ENCODE measurements at regions not wholly inside any gene's neighbourhood (a gene's known extent, or its start where the extent isn't known, plus 50 kb on each side); places are given as distances from the start of the nearest gene placed in this dataset.

- Histone ChIP-seq H3K4me2 (no peak overlapping the region), H3K9ac (no peak overlapping the region), H3K27ac (no peak overlapping the region), H2AFZ (ENCODE audit: low read depth) (no peak overlapping the region), H3K36me3 (ENCODE audit: insufficient read depth) (no peaks in the 10 kb centered on the region), H4K20me1 (ENCODE audit: insufficient read depth) (no peaks in the 10 kb centered on the region), H3K4me1 (ENCODE audit: low read depth, poor library complexity, severe bottlenecking) (no peaks in the 10 kb centered on the region), H3K4me3 (IDR thresholded peaks at IDR 0.05; ENCODE audit: insufficient read depth, low read depth, low read length) (no peak overlapping the region), H3K27me3 (ENCODE audit: insufficient read depth, low read depth) (no peaks in the 10 kb centered on the region), H3K79me2 (ENCODE audit: insufficient read depth, low read depth) (no peaks in the 10 kb centered on the region)
- TF ChIP-seq CTCF (conservative IDR thresholded peaks at IDR 0.05; ENCODE audit: low read depth, low read length): no peak
Observed at GRCh38 chr2:117481608-117482007, 332.9 kb upstream of the DDX18 start.

DNA sequence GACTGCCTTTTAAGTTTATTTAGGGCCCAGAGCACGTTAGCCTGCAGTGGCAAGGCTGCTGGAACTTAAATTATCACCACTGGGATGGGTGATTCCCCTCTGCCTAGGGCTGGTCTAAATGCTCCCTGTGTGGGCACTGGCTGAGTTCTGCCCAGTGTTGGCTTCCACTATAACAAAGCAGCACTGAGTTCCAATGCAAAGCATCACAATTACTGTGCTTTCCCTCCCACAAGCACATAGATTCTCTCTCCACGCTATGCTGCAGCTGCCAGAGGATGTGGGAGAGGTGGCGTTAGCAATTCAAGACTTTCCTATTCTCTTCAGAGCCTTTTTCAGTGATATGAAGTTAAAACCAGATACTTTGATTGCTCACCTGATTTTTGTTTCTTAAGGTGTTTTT is 328.9 kb upstream of the DDX18 start:
- TF ChIP-seq CTCF (conservative IDR thresholded peaks at IDR 0.05; ENCODE audit: low read depth, low read length): no peak

GRCh38 chr2:117486081-117486480 is 328.4 kb upstream of the DDX18 start:
- H3K4me2 ChIP-seq: no peak overlapping the region
- H4K20me1 ChIP-seq (ENCODE audit: insufficient read depth): no peaks in the 10 kb centered on the region
- no peak overlapping the region for H3K27ac ChIP-seq
- H3K27me3 ChIP-seq (ENCODE audit: insufficient read depth, low read depth): no peaks in the 10 kb centered on the region
- H3K4me3 ChIP-seq (IDR thresholded peaks at IDR 0.05; ENCODE audit: insufficient read depth, low read depth, low read length): no peak overlapping the region
- H2AFZ ChIP-seq (ENCODE audit: low read depth): no peak overlapping the region
- no peak for TF ChIP-seq CTCF (conservative IDR thresholded peaks at IDR 0.05; ENCODE audit: low read depth, low read length)
- no peaks in the 10 kb centered on the region for H3K79me2 ChIP-seq (ENCODE audit: insufficient read depth, low read depth)
- no peak overlapping the region for H3K9ac ChIP-seq
- H3K36me3 ChIP-seq (ENCODE audit: insufficient read depth): no peaks in the 10 kb centered on the region
- H3K4me1 ChIP-seq (ENCODE audit: low read depth, poor library complexity, severe bottlenecking): no peaks in the 10 kb centered on the region

More for the DNA sequence above, 328.9 kb upstream of the DDX18 start:
- H3K4me2 ChIP-seq: no peak overlapping the region
- no peaks in the 10 kb centered on the region for H3K27me3 ChIP-seq (ENCODE audit: insufficient read depth, low read depth)
- H3K27ac ChIP-seq: no peak overlapping the region
- no peaks in the 10 kb centered on the region for H3K79me2 ChIP-seq (ENCODE audit: insufficient read depth, low read depth)
- no peaks in the 10 kb centered on the region for H3K36me3 ChIP-seq (ENCODE audit: insufficient read depth)
- no peak overlapping the region for H3K9ac ChIP-seq
- no peak overlapping the region for H3K4me3 ChIP-seq (IDR thresholded peaks at IDR 0.05; ENCODE audit: insufficient read depth, low read depth, low read length)
- no peaks in the 10 kb centered on the region for H3K4me1 ChIP-seq (ENCODE audit: low read depth, poor library complexity, severe bottlenecking)
- H2AFZ ChIP-seq (ENCODE audit: low read depth): no peak overlapping the region
- no peaks in the 10 kb centered on the region for H4K20me1 ChIP-seq (ENCODE audit: insufficient read depth)

- H3K4me3 ChIP-seq (IDR thresholded peaks at IDR 0.05; ENCODE audit: insufficient read depth, low read depth, low read length): no peak overlapping the region
- no peaks in the 10 kb centered on the region for H3K36me3 ChIP-seq (ENCODE audit: insufficient read depth)
- H3K4me2 ChIP-seq: no peak overlapping the region
- H3K27me3 ChIP-seq (ENCODE audit: insufficient read depth, low read depth): no peaks in the 10 kb centered on the region
- H2AFZ ChIP-seq (ENCODE audit: low read depth): no peak overlapping the region
- H3K79me2 ChIP-seq (ENCODE audit: insufficient read depth, low read depth): no peaks in the 10 kb centered on the region
- H3K27ac ChIP-seq: no peak overlapping the region
- H4K20me1 ChIP-seq (ENCODE audit: insufficient read depth): no peaks in the 10 kb centered on the region
- TF ChIP-seq CTCF (conservative IDR thresholded peaks at IDR 0.05; ENCODE audit: low read depth, low read length): no peak
- no peak overlapping the region for H3K9ac ChIP-seq
- no peaks in the 10 kb centered on the region for H3K4me1 ChIP-seq (ENCODE audit: low read depth, poor library complexity, severe bottlenecking)
Observed at GRCh38 chr2:117492209-117492851, 322.2 kb upstream of the DDX18 start.
